H9 (cell line): ENCODE measurements at regions not wholly inside any gene's neighbourhood (a gene's known extent, or its start where the extent isn't known, plus 50 kb on each side); places are given as distances from the start of the nearest gene placed in this dataset.

Source experiments
- DNase-seq: peaks from one replicate; pipeline ENCODE4 v3.0.0-alpha.2; 2017
- H2AFZ ChIP-seq: one replicate; pipeline ENCODE4 v1.6.1; 2013; ENCODE audit warnings: mild to moderate bottlenecking, low read length, control low read depth, moderate library complexity
- H2AK5ac ChIP-seq: 2 replicates; pipeline ENCODE4 v1.6.1; 2013; ENCODE audit warnings: low read length, control low read depth, mixed read lengths; ENCODE audit not compliant: insufficient read length
- H2BK120ac ChIP-seq: one replicate; pipeline ENCODE4 v1.6.1; 2013; ENCODE audit warnings: low read depth, mild to moderate bottlenecking, low read length, control low read depth, inconsistent platforms; ENCODE audit not compliant: poor library complexity, severe bottlenecking
- H2BK12ac ChIP-seq: 2 replicates; pipeline ENCODE4 v1.6.1; 2013; ENCODE audit warnings: low read length, control low read depth, mixed read lengths, low read depth; ENCODE audit not compliant: insufficient read length
- H2BK15ac ChIP-seq: 2 replicates; pipeline ENCODE4 v1.6.1; 2013; ENCODE audit warnings: low read depth, low read length, control low read depth
- H2BK20ac ChIP-seq: one replicate; pipeline ENCODE4 v1.6.1; 2013; ENCODE audit warnings: low read depth, mild to moderate bottlenecking, low read length, control low read depth, inconsistent platforms; ENCODE audit not compliant: poor library complexity, severe bottlenecking
- H2BK5ac ChIP-seq: 2 replicates; pipeline ENCODE4 v1.6.1; 2013; ENCODE audit warnings: low read length, control low read depth, mixed read lengths; ENCODE audit not compliant: insufficient read length
- H3K14ac ChIP-seq: 2 replicates; pipeline ENCODE4 v1.6.1; 2013; ENCODE audit warnings: low read length, control low read depth; ENCODE audit not compliant: insufficient read depth
- H3K18ac ChIP-seq: 2 replicates; pipeline ENCODE4 v1.6.1; 2013; ENCODE audit warnings: low read depth, mild to moderate bottlenecking, mixed read lengths, low read length, control low read depth; ENCODE audit not compliant: insufficient read length
- H3K23ac ChIP-seq: 2 replicates; pipeline ENCODE4 v1.6.1; 2013; ENCODE audit warnings: low read length, control low read depth, mixed read lengths, low read depth; ENCODE audit not compliant: insufficient read length
- H3K23me2 ChIP-seq: 2 replicates; pipeline ENCODE4 v1.6.1; 2013; ENCODE audit warnings: low read depth, mild to moderate bottlenecking, mixed read lengths, low read length, control low read depth; ENCODE audit not compliant: insufficient read length, poor library complexity, severe bottlenecking
- H3K27ac ChIP-seq: 2 replicates; pipeline ENCODE4 v1.5.1; 2013; ENCODE audit warnings: low read length, control low read depth, mixed read lengths, low read depth; ENCODE audit not compliant: insufficient read length
- H3K27me3 ChIP-seq: 2 replicates; pipeline ENCODE4 v1.6.1; 2013; ENCODE audit warnings: low read length, control low read depth, inconsistent platforms; ENCODE audit not compliant: insufficient read depth
- H3K4ac ChIP-seq: 2 replicates; pipeline ENCODE4 v1.6.1; 2013; ENCODE audit warnings: low read depth, mild to moderate bottlenecking, control low read depth, inconsistent platforms, low read length, moderate library complexity
- H3K4me1 ChIP-seq: 2 replicates; pipeline ENCODE4 v1.6.1; 2013; ENCODE audit warnings: low read length, control low read depth, inconsistent platforms; ENCODE audit not compliant: insufficient read depth
- H3K4me2 ChIP-seq: 2 replicates; pipeline ENCODE4 v1.6.1; 2013; ENCODE audit warnings: low read length, control low read depth, mixed read lengths; ENCODE audit not compliant: insufficient read length, insufficient read depth
- H3K56ac ChIP-seq: 2 replicates; pipeline ENCODE4 v1.6.1; 2013; ENCODE audit warnings: low read depth, mild to moderate bottlenecking, mixed read lengths, low read length, control low read depth; ENCODE audit not compliant: insufficient read length
- H3K79me1 ChIP-seq: 2 replicates; pipeline ENCODE4 v1.6.1; 2013; ENCODE audit warnings: low read depth, mild to moderate bottlenecking, moderate library complexity, low read length, control low read depth, inconsistent platforms; ENCODE audit not compliant: insufficient read depth, poor library complexity, severe bottlenecking
- H3K79me2 ChIP-seq: 2 replicates; pipeline ENCODE4 v1.6.1; 2013; ENCODE audit warnings: low read length, control low read depth, inconsistent platforms; ENCODE audit not compliant: insufficient read depth
- H3K9ac ChIP-seq: 2 replicates; pipeline ENCODE4 v1.6.1; 2013; ENCODE audit warnings: low read length, control low read depth, mixed read lengths; ENCODE audit not compliant: insufficient read length; ENCODE audit errors: extremely low read depth
- H3K9me3 ChIP-seq: one replicate; pipeline ENCODE4 v1.6.1; 2013; ENCODE audit warnings: low read depth, low read length, inconsistent platforms; ENCODE audit not compliant: control insufficient read depth
- H3T11ph ChIP-seq: one replicate; pipeline ENCODE4 v1.6.1; 2013; ENCODE audit warnings: mild to moderate bottlenecking, low read length, control low read depth, inconsistent platforms
- H4K20me1 ChIP-seq: one replicate; pipeline ENCODE4 v1.6.1; 2013; ENCODE audit not compliant: control insufficient read depth, insufficient read length, insufficient read depth
- H4K5ac ChIP-seq: 2 replicates; pipeline ENCODE4 v1.6.1; 2013; ENCODE audit warnings: low read depth, mild to moderate bottlenecking, mixed read lengths, low read length, control low read depth; ENCODE audit not compliant: insufficient read length
- H4K8ac ChIP-seq: replicated peaks from 2 replicates; pipeline ENCODE4 v1.6.1; 2013; ENCODE audit warnings: low read length, control low read depth, mixed read lengths, low read depth; ENCODE audit not compliant: insufficient read length
- H4K91ac ChIP-seq: 2 replicates; pipeline ENCODE4 v1.6.1; 2013; ENCODE audit warnings: low read depth, mild to moderate bottlenecking, moderate library complexity, mixed read lengths, low read length, control low read depth; ENCODE audit not compliant: insufficient read length
- H3K27ac Mint-ChIP-seq, 3 experiments: 2 replicates in 2 of 3; 3 replicates in 1 of 3; pipeline ENCODE4 v1.8.0; 2020 to 2021; ENCODE audit warnings: mixed read lengths in 3 of 3, mild to moderate bottlenecking in 1 of 3, moderate library complexity in 1 of 3
- H3K27me3 Mint-ChIP-seq: 2 replicates; pipeline ENCODE4 v1.8.0; 2021; ENCODE audit warnings: low read depth, mild to moderate bottlenecking, moderate library complexity, mixed read lengths
- H3K36me3 Mint-ChIP-seq, 3 experiments: 2 replicates in 2 of 3; 3 replicates in 1 of 3; pipeline ENCODE4 v1.8.0; 2020 to 2021; ENCODE audit warnings: low read depth in 3 of 3, mixed read lengths in 3 of 3; ENCODE audit not compliant: insufficient read depth in 1 of 3
- H3K4me1 Mint-ChIP-seq, 2 experiments: 2 replicates each; pipeline ENCODE4 v1.8.0; 2020; ENCODE audit warnings: mixed read lengths in 2 of 2
- H3K4me3 Mint-ChIP-seq, 2 experiments: 2 replicates in 1 of 2; 3 replicates in 1 of 2; pipeline ENCODE4 v1.8.0; 2020 to 2021; ENCODE audit warnings: mild to moderate bottlenecking in 2 of 2, mixed read lengths in 2 of 2, moderate library complexity in 1 of 2
- H3K9me3 Mint-ChIP-seq, 2 experiments: 2 replicates in 1 of 2; 3 replicates in 1 of 2; pipeline ENCODE4 v1.8.0; 2020; ENCODE audit warnings: mild to moderate bottlenecking in 2 of 2, mixed read lengths in 2 of 2, moderate library complexity in 1 of 2
- WGBS: extraction: QIAGEN DNeasy Blood & Tissue Kit; methylation state at CpG from one replicate; pipeline ENCODE4 v1.1.7; 2013; ENCODE audit warnings: missing lambda C conversion rate, low lambda C conversion rate, mixed read lengths; ENCODE audit not compliant: insufficient read length; ENCODE audit errors: extremely low coverage; 5-methylcytosine and 5-hydroxymethylcytosine counted together
- TF ChIP-seq, protein P1 (sequence below): fragments of 200-600 bp; sonication (generic); conservative IDR thresholded peaks from 3 replicates; pipeline ENCODE4 v1.8.0; 2021; ENCODE audit warnings: antibody characterized with exemption, mild to moderate bottlenecking

DNA sequence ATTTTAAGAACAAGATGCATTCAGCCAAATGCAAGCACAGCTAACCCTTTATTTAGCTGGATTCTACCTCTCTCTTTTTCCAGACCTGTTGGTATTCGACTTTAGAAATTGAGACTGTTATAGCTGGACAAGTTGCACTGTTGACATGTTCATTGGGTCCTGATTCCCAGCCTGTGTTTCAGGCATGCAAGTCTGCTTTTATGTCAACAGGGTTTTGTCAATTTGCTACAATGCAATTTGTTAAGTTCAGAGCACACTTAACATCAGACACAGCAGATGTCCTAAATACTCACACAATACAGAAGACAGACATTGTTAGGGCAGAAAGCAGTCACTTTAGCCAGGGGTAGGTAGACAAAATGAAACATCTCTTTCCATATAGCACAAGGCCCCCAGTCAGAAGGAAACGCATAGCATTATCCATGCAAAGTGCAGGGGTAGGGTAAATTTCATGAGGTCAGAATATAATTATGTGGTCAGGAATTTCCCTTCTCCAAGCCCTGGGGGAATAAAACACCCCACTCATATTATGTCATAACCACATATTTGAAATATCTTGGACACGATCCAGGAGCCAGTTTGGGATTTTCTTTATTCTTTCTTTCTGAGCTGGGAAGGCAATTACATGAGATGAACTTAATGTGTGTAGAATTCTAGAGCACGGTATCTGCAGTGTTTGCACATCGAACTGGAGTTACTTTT lies 504.1 kb downstream of the NTRK3 start:
- H3K79me2 ChIP-seq: no peaks in the 10 kb centered on the region
- H4K20me1 ChIP-seq: no peaks in the 10 kb centered on the region
- Mint-ChIP-seq H3K9me3 (no peaks in the 10 kb centered on the region), H3K27me3 (no peaks in the 10 kb centered on the region; the same call in 1 of the 2 replicates), H3K4me1 (no peaks in the 10 kb centered on the region), H3K27ac (no peak overlapping the region), H3K36me3 (no peaks in the 10 kb centered on the region), H3K4me3 (no peak overlapping the region)
- no peak overlapping the region for H3T11ph ChIP-seq
- H2BK5ac ChIP-seq: no peak overlapping the region
- H2AK5ac ChIP-seq: no peak overlapping the region
- no peak overlapping the region for H4K5ac ChIP-seq
- H4K8ac ChIP-seq: no peak overlapping the region
- DNase-seq: no peak
- no peaks in the 10 kb centered on the region for H3K79me1 ChIP-seq
- H3K9ac ChIP-seq: no peak overlapping the region
- H2BK12ac ChIP-seq: no peak overlapping the region
- H2BK20ac ChIP-seq: no peak overlapping the region
- no peak overlapping the region for H3K4me2 ChIP-seq
- WGBS: no CpG with 5 or more reads among the region's 5 CpGs
- no peak overlapping the region for H2BK120ac ChIP-seq
- no peaks in the 10 kb centered on the region for H3K27me3 ChIP-seq
- no peak overlapping the region for H3K27ac ChIP-seq
- H3K56ac ChIP-seq: no peak overlapping the region
- no peak overlapping the region; the same call in 1 of the 2 replicates for H2BK15ac ChIP-seq
- H3K4me1 ChIP-seq: no peaks in the 10 kb centered on the region
- H3K18ac ChIP-seq: no peak overlapping the region
- no peak overlapping the region for H2AFZ ChIP-seq
- H4K91ac ChIP-seq: no peak overlapping the region
- H3K14ac ChIP-seq: no peak overlapping the region
- no peaks in the 10 kb centered on the region for H3K23me2 ChIP-seq
- no peak overlapping the region for H3K4ac ChIP-seq
- no peak overlapping the region for H3K23ac ChIP-seq
- no peaks in the 10 kb centered on the region for H3K9me3 ChIP-seq
- TF ChIP-seq, protein P1, sequence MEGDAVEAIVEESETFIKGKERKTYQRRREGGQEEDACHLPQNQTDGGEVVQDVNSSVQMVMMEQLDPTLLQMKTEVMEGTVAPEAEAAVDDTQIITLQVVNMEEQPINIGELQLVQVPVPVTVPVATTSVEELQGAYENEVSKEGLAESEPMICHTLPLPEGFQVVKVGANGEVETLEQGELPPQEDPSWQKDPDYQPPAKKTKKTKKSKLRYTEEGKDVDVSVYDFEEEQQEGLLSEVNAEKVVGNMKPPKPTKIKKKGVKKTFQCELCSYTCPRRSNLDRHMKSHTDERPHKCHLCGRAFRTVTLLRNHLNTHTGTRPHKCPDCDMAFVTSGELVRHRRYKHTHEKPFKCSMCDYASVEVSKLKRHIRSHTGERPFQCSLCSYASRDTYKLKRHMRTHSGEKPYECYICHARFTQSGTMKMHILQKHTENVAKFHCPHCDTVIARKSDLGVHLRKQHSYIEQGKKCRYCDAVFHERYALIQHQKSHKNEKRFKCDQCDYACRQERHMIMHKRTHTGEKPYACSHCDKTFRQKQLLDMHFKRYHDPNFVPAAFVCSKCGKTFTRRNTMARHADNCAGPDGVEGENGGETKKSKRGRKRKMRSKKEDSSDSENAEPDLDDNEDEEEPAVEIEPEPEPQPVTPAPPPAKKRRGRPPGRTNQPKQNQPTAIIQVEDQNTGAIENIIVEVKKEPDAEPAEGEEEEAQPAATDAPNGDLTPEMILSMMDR: no peak
